Tibial nerve (tissue), 4 donors: ENCODE measurements at regions not wholly inside any gene's neighbourhood (a gene's known extent, or its start where the extent isn't known, plus 50 kb on each side); places are given as distances from the start of the nearest gene placed in this dataset.

Experiments
- CTCF ChIP-seq, 5 experiments: fragments of 200-600 bp in 3 of 5; fragments of 450-650 bp in 2 of 5; sonication (generic) in 3 of 5; IDR thresholded peaks; one replicate each; pipeline ENCODE4 v1.5.1; 2016 to 2019; ENCODE audit warnings: antibody characterized with exemption in 5 of 5, mild to moderate bottlenecking in 3 of 5, moderate library complexity in 2 of 5
- EP300 ChIP-seq, 2 donors: sonication (generic); formaldehyde crosslinking; IDR thresholded peaks; one replicate each; pipeline ENCODE4 v1.6.1; 2017; ENCODE audit warnings: antibody characterized with exemption in 2 of 2, mild to moderate bottlenecking in 1 of 2
- POLR2A ChIP-seq, 2 donors: fragments of 450-650 bp; IDR thresholded peaks; one replicate each; pipeline ENCODE4 v1.6.1; 2017; ENCODE audit warnings: antibody characterized with exemption in 2 of 2, mild to moderate bottlenecking in 2 of 2, moderate library complexity in 2 of 2

GRCh38 chr7:91556239-91556638 is 292.0 kb downstream of the FZD1 start:
- TF ChIP-seq CTCF (IDR thresholded peaks at IDR 0.05), result no peak
- no peak for TF ChIP-seq POLR2A (IDR thresholded peaks at IDR 0.05)
- no peak for TF ChIP-seq EP300 (IDR thresholded peaks at IDR 0.05)
